SK-N-SH (cell line): ENCODE measurements at regions not wholly inside any gene's neighbourhood (a gene's known extent, or its start where the extent isn't known, plus 50 kb on each side); places are given as distances from the start of the nearest gene placed in this dataset.
A peak's percentile ranks its signal among the peaks of the same experiment; 100 is the strongest.

ENCODE experiments used
- CTCF ChIA-PET: fragments of 300-600, 350-600 bp; formaldehyde crosslinking; extraction: SDS; loops from one replicate; lab custom pipeline; 2021; lab: Yijun Ruan, JAX
- POLR2A ChIA-PET: fragments of 350-600 bp; sonication (Branson Sonifier 250); formaldehyde crosslinking; extraction: SDS; loops from one replicate; lab custom pipeline; 2020; ENCODE audit warnings: antibody characterized with exemption, inconsistent platforms; lab: Yijun Ruan, JAX
- DNase-seq: peaks from one replicate; pipeline ENCODE4 v3.0.0; 2012
- H2AFZ ChIP-seq: fragments of 200-600 bp; sonication (generic); 2 replicates; pipeline ENCODE4 v1.8.1; 2016; ENCODE audit warnings: antibody characterized with exemption, mild to moderate bottlenecking, low read depth
- H3F3A ChIP-seq: fragments of 200-600 bp; sonication (generic); replicated peaks from 2 replicates; pipeline ENCODE3; 2016; ENCODE audit warnings: antibody characterized with exemption, mild to moderate bottlenecking; ENCODE audit not compliant: insufficient read depth
- H3K27ac ChIP-seq, 2 experiments: fragments of 200-500 bp in 1 of 2; fragments of 200-600 bp in 1 of 2; sonication (Bioruptor generic) in 1 of 2; sonication (generic), shearing (Covaris generic) in 1 of 2; 2 replicates each; pipeline versions ENCODE4 v1.5.1 to v1.6.1; 2014 to 2016; ENCODE audit warnings: low read depth in 2 of 2, inconsistent platforms in 1 of 2, low read length in 1 of 2, mild to moderate bottlenecking in 1 of 2, mixed read lengths in 1 of 2
- H3K27me3 ChIP-seq: fragments of 200-600 bp; sonication (generic), shearing (Covaris generic); 2 replicates; pipeline ENCODE4 v1.6.1; 2016; ENCODE audit warnings: mixed run types; ENCODE audit not compliant: insufficient read depth
- H3K36me3 ChIP-seq, 2 experiments: fragments of 200-500 bp in 1 of 2; fragments of 200-600 bp in 1 of 2; sonication (Bioruptor generic) in 1 of 2; sonication (generic) in 1 of 2; replicated peaks in 1 of 2; 2 replicates each; pipeline versions ENCODE3 to v1.5.1; 2014 to 2016; ENCODE audit warnings: low read length in 1 of 2, mild to moderate bottlenecking in 1 of 2; ENCODE audit not compliant: insufficient read depth in 2 of 2, control insufficient read depth in 1 of 2
- H3K4me1 ChIP-seq, 2 experiments: fragments of 200-500 bp in 1 of 2; fragments of 200-600 bp in 1 of 2; sonication (Bioruptor generic) in 1 of 2; sonication (generic), shearing (Covaris generic) in 1 of 2; 2 replicates each; pipeline versions ENCODE4 v1.5.1 to v1.6.1; 2014 to 2016; ENCODE audit warnings: low read depth in 1 of 2, low read length in 1 of 2, mixed run types in 1 of 2; ENCODE audit not compliant: insufficient read depth in 2 of 2, control insufficient read depth in 1 of 2
- H3K4me2 ChIP-seq: fragments of 200-600 bp; sonication (generic), shearing (Covaris generic); 2 replicates; pipeline ENCODE4 v1.6.1; 2017; ENCODE audit warnings: mixed run types
- H3K4me3 ChIP-seq, 2 experiments: fragments of 200-500 bp in 1 of 2; fragments of 200-600 bp in 1 of 2; sonication (Bioruptor generic) in 1 of 2; sonication (generic), shearing (Covaris generic) in 1 of 2; 2 replicates each; pipeline versions ENCODE4 v1.5.1 to v1.8.1; 2014 to 2016; ENCODE audit warnings: low read depth in 2 of 2, inconsistent platforms in 1 of 2, low read length in 1 of 2, mild to moderate bottlenecking in 1 of 2, mixed read lengths in 1 of 2, moderate library complexity in 1 of 2
- H3K79me2 ChIP-seq: fragments of 200-600 bp; sonication (generic); 2 replicates; pipeline ENCODE4 v1.8.1; 2017; ENCODE audit warnings: mild to moderate bottlenecking; ENCODE audit not compliant: insufficient read depth
- H3K9ac ChIP-seq: fragments of 200-600 bp; sonication (generic); 2 replicates; pipeline ENCODE4 v1.6.1; 2017; ENCODE audit warnings: mixed run types
- H3K9me2 ChIP-seq: fragments of 200-600 bp; sonication (generic); 2 replicates; pipeline ENCODE4 v1.6.1; 2017; ENCODE audit warnings: mixed run types
- H3K9me3 ChIP-seq: fragments of 200-600 bp; sonication (generic); 2 replicates; pipeline ENCODE4 v1.6.1; 2017; ENCODE audit warnings: mixed run types, mild to moderate bottlenecking, moderate library complexity
- H4K20me1 ChIP-seq: fragments of 200-600 bp; sonication (generic); 2 replicates; pipeline ENCODE4 v1.6.1; 2017; ENCODE audit warnings: mild to moderate bottlenecking, mixed run types; ENCODE audit not compliant: insufficient read depth
- CHD2 ChIP-seq: fragments of 150-350 bp; IDR thresholded peaks from 2 replicates; pipeline ENCODE4 v1.6.1; 2018; ENCODE audit warnings: low read length; ENCODE audit not compliant: partially characterized antibody
- ELF1 ChIP-seq: IDR thresholded peaks from 2 replicates; pipeline ENCODE4 v1.4.0; 2012
- FOSL2 ChIP-seq: IDR thresholded peaks from 2 replicates; pipeline ENCODE4 v1.4.0; 2012; ENCODE audit warnings: low read depth, mild to moderate bottlenecking, moderate library complexity, borderline replicate concordance
- FOXM1 ChIP-seq: IDR thresholded peaks from 2 replicates; pipeline ENCODE4 v1.4.0; 2012; ENCODE audit warnings: low read depth, mild to moderate bottlenecking
- GABPA ChIP-seq: IDR thresholded peaks from 2 replicates; pipeline ENCODE4 v1.4.0; 2012; ENCODE audit warnings: low read depth, mild to moderate bottlenecking
- GATA2 ChIP-seq: sonication (generic); formaldehyde crosslinking; IDR thresholded peaks from 2 replicates; pipeline ENCODE4 v1.5.0; 2020; ENCODE audit warnings: mild to moderate bottlenecking, missing genetic modification reagents
- JUND ChIP-seq: IDR thresholded peaks from 2 replicates; pipeline ENCODE4 v1.4.0; 2012
- MEF2A ChIP-seq: IDR thresholded peaks from 2 replicates; pipeline ENCODE4 v1.4.0; 2012; ENCODE audit warnings: low read depth, borderline replicate concordance
- MXI1 ChIP-seq: IDR thresholded peaks from 2 replicates; pipeline ENCODE4 v1.6.1; 2012; ENCODE audit warnings: mild to moderate bottlenecking, low read depth, low read length, improper control_type of control experiment
- NRF1 ChIP-seq: IDR thresholded peaks from 2 replicates; pipeline ENCODE4 v1.6.1; 2012; ENCODE audit warnings: low read depth, mild to moderate bottlenecking, low read length
- PBX3 ChIP-seq: IDR thresholded peaks from 2 replicates; pipeline ENCODE4; 2012
- RAD21 ChIP-seq: IDR thresholded peaks from 2 replicates; pipeline ENCODE4 v1.6.1; 2012; ENCODE audit warnings: mild to moderate bottlenecking, low read length
- RCOR1 ChIP-seq: fragments of 150-350 bp; IDR thresholded peaks from 2 replicates; pipeline ENCODE4 v1.6.1; 2017; ENCODE audit warnings: antibody characterized with exemption, low read length
- RFX5 ChIP-seq: IDR thresholded peaks from 2 replicates; pipeline ENCODE4 v1.6.1; 2012; ENCODE audit warnings: mild to moderate bottlenecking, improper control_type of control experiment, low read length
- RXRA ChIP-seq: IDR thresholded peaks from 2 replicates; pipeline ENCODE4 v1.4.0; 2012; ENCODE audit warnings: low read depth, mild to moderate bottlenecking, borderline replicate concordance
- SIN3A ChIP-seq: IDR thresholded peaks from 2 replicates; pipeline ENCODE4 v1.6.1; 2012; ENCODE audit warnings: low read depth, mild to moderate bottlenecking, low read length, moderate library complexity, borderline replicate concordance
- SMC3 ChIP-seq: IDR thresholded peaks from 2 replicates; pipeline ENCODE4 v1.6.1; 2012; ENCODE audit warnings: low read depth, low read length, improper control_type of control experiment
- TAF1 ChIP-seq: IDR thresholded peaks from 2 replicates; pipeline ENCODE4 v1.6.1; 2012; ENCODE audit warnings: low read depth, mild to moderate bottlenecking, low read length, moderate library complexity, borderline replicate concordance
- TCF12 ChIP-seq: IDR thresholded peaks from 2 replicates; pipeline ENCODE4 v1.4.0; 2012
- TEAD4 ChIP-seq: IDR thresholded peaks from 2 replicates; pipeline ENCODE4 v1.4.0; 2012; ENCODE audit warnings: mild to moderate bottlenecking, borderline replicate concordance; ENCODE audit not compliant: insufficient read depth
- USF1 ChIP-seq: IDR thresholded peaks from 2 replicates; pipeline ENCODE4 v1.4.0; 2012; ENCODE audit warnings: low read depth, borderline replicate concordance
- ZBTB33 ChIP-seq: IDR thresholded peaks from 2 replicates; pipeline ENCODE4 v1.4.0; 2012; ENCODE audit warnings: low read depth, borderline replicate concordance
- WGBS: methylation state at CpG from one replicate; pipeline ENCODE4 v1.1.6; 2017; ENCODE audit warnings: low lambda C conversion rate; 5-methylcytosine and 5-hydroxymethylcytosine counted together
- TF ChIP-seq, protein P1 (sequence below): IDR thresholded peaks from 2 replicates; pipeline ENCODE4 v1.6.1; 2012; ENCODE audit warnings: mild to moderate bottlenecking, low read depth, low read length, moderate library complexity
- TF ChIP-seq, protein P2 (sequence below): fragments of 200-600 bp; sonication (generic); IDR thresholded peaks from 2 replicates; pipeline ENCODE4 v1.6.1; 2017; ENCODE audit warnings: antibody characterized with exemption, mild to moderate bottlenecking, moderate library complexity

GRCh38 chr4:181569553-181569952 is 673.6 kb upstream of the TENM3 start:
- WGBS: 76% methylated on average over 2 of the region's 2 CpGs
- H3F3A ChIP-seq: no peaks in the 10 kb centered on the region
- H3K27me3 ChIP-seq: no peaks in the 10 kb centered on the region
- no peak overlapping the region for H3K4me2 ChIP-seq
- no peaks in the 10 kb centered on the region for H3K36me3 ChIP-seq
- H3K4me1 ChIP-seq: peaks cover 0 to 9% of the 10 kb centered on the region in 2 experiments; a peak in 2 of 4 replicates
- H3K27ac ChIP-seq: no peak overlapping the region
- no peaks in the 10 kb centered on the region for H3K9me2 ChIP-seq
- POLR2A ChIA-PET: no interaction called here
- H3K9me3 ChIP-seq: no peaks in the 10 kb centered on the region
- no peak overlapping the region for H3K9ac ChIP-seq
- DNase-seq: peak; percentile 60
- H3K79me2 ChIP-seq: no peaks in the 10 kb centered on the region
- TF ChIP-seq TEAD4 (no peak), CHD2 (no peak), MXI1 (no peak), GABPA (no peak), RAD21 (peak; percentile 75), RXRA (no peak), PBX3 (no peak), TCF12 (no peak), RFX5 (no peak), ELF1 (no peak), SIN3A (no peak), ZBTB33 (no peak), FOSL2 (no peak), MEF2A (no peak), RCOR1 (no peak), USF1 (no peak), SMC3 (peak; percentile 48), FOXM1 (no peak), NRF1 (no peak), JUND (no peak), GATA2 (no peak), TAF1 (no peak)
- TF ChIP-seq, protein P1, sequence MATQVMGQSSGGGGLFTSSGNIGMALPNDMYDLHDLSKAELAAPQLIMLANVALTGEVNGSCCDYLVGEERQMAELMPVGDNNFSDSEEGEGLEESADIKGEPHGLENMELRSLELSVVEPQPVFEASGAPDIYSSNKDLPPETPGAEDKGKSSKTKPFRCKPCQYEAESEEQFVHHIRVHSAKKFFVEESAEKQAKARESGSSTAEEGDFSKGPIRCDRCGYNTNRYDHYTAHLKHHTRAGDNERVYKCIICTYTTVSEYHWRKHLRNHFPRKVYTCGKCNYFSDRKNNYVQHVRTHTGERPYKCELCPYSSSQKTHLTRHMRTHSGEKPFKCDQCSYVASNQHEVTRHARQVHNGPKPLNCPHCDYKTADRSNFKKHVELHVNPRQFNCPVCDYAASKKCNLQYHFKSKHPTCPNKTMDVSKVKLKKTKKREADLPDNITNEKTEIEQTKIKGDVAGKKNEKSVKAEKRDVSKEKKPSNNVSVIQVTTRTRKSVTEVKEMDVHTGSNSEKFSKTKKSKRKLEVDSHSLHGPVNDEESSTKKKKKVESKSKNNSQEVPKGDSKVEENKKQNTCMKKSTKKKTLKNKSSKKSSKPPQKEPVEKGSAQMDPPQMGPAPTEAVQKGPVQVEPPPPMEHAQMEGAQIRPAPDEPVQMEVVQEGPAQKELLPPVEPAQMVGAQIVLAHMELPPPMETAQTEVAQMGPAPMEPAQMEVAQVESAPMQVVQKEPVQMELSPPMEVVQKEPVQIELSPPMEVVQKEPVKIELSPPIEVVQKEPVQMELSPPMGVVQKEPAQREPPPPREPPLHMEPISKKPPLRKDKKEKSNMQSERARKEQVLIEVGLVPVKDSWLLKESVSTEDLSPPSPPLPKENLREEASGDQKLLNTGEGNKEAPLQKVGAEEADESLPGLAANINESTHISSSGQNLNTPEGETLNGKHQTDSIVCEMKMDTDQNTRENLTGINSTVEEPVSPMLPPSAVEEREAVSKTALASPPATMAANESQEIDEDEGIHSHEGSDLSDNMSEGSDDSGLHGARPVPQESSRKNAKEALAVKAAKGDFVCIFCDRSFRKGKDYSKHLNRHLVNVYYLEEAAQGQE: no peak
- TF ChIP-seq, protein P2, sequence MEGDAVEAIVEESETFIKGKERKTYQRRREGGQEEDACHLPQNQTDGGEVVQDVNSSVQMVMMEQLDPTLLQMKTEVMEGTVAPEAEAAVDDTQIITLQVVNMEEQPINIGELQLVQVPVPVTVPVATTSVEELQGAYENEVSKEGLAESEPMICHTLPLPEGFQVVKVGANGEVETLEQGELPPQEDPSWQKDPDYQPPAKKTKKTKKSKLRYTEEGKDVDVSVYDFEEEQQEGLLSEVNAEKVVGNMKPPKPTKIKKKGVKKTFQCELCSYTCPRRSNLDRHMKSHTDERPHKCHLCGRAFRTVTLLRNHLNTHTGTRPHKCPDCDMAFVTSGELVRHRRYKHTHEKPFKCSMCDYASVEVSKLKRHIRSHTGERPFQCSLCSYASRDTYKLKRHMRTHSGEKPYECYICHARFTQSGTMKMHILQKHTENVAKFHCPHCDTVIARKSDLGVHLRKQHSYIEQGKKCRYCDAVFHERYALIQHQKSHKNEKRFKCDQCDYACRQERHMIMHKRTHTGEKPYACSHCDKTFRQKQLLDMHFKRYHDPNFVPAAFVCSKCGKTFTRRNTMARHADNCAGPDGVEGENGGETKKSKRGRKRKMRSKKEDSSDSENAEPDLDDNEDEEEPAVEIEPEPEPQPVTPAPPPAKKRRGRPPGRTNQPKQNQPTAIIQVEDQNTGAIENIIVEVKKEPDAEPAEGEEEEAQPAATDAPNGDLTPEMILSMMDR: peak; percentile 69
- TF ChIP-seq, all 33 proteins: peak for 3
- Histone ChIP-seq H2AFZ (no peak overlapping the region), H3K4me3 (no peak overlapping the region), H4K20me1 (no peaks in the 10 kb centered on the region)
- CTCF ChIA-PET: interaction anchor here (0.7 to 1.5 kb wide), 5 partner anchors 9 to 1356 kb away, joined by 3 to 4 read pairs (median 3); no protein-coding TSS in a partner anchor
